Adrenal gland (tissue), 9 donors: ENCODE measurements at regions not wholly inside any gene's neighbourhood (a gene's known extent, or its start where the extent isn't known, plus 50 kb on each side); places are given as distances from the start of the nearest gene placed in this dataset.

Source experiments
- DNase-seq, 7 donors: peaks; one replicate each; pipeline ENCODE4 v3.0.0-alpha.2; 2019 to 2020
- H3K27ac ChIP-seq, 5 donors: fragments of 200-600 bp; sonication (generic) in 4 of 5; 1 replicate in 3 of 5; 2 replicates in 2 of 5; pipeline versions ENCODE4 v1.5.1 to v1.8.0; 2016 to 2020; ENCODE audit warnings: mild to moderate bottlenecking in 1 of 5
- H3K27me3 ChIP-seq: fragments of 200-600 bp; 2 replicates; pipeline ENCODE4 v1.8.0; 2021
- H3K36me3 ChIP-seq, 2 donors: fragments of 200-600 bp; replicated peaks in 1 of 2; 1 replicate in 1 of 2; 2 replicates in 1 of 2; pipeline versions ENCODE4 v1.5.1 to v1.8.0; 2018 to 2022
- H3K4me1 ChIP-seq, 2 donors: fragments of 200-600 bp; replicated peaks in 1 of 2; 1 replicate in 1 of 2; 2 replicates in 1 of 2; pipeline versions ENCODE4 v1.5.1 to v1.8.0; 2018 to 2021
- H3K4me3 ChIP-seq, 4 donors: fragments of 200-600 bp; sonication (generic) in 3 of 4; one replicate each; pipeline ENCODE4 v1.5.1; 2016 to 2018
- H3K9me3 ChIP-seq, 3 donors: fragments of 200-600 bp; sonication (generic) in 1 of 3; replicated peaks in 1 of 3; 1 replicate in 2 of 3; 2 replicates in 1 of 3; pipeline versions ENCODE4 v1.5.1 to v1.8.0; 2016 to 2021
- CTCF ChIP-seq, 6 experiments: fragments of 450-650 bp in 4 of 6; fragments of 200-600 bp in 2 of 6; sonication (generic) in 1 of 6; IDR thresholded peaks; 1 replicate in 5 of 6; 2 replicates in 1 of 6; pipeline versions ENCODE4 v1.5.1 to v1.8.0; 2016 to 2021; ENCODE audit warnings: antibody characterized with exemption in 6 of 6, mild to moderate bottlenecking in 2 of 6, moderate library complexity in 1 of 6
- POLR2A ChIP-seq, 2 donors: fragments of 450-650 bp; IDR thresholded peaks; one replicate each; pipeline ENCODE4 v1.6.1; 2017; ENCODE audit warnings: antibody characterized with exemption in 2 of 2, mild to moderate bottlenecking in 2 of 2, moderate library complexity in 1 of 2
- WGBS, 4 donors: extraction: QIAGEN DNeasy Blood & Tissue Kit in 2 of 4; methylation state at CpG; one replicate each; pipeline versions ENCODE4 v1.1.5 to v1.1.7; 2013 to 2017; 5-methylcytosine and 5-hydroxymethylcytosine counted together
- intact Hi-C, 2 donors: fragments of 100-400 bp; cut with DNase I; formaldehyde crosslinking; loops; one replicate each; pipeline versions ENCODE4 v1.14.1 to v1.15.0; 2022 to 2023
- donor health status: healthy with polysubstance abuse.
- donor health status: Bipolar disorder and iron deficiency.
- donor health status: DM: yes; HTN: yes; CAD: no.
- donor health status: DM: no; HTN: no; CAD: no.
- donor health status: DM: no; HTN: no; CAD: no.

- Histone ChIP-seq H3K27me3 (no peaks in the 10 kb centered on the region), H3K36me3 (no peaks in the 10 kb centered on the region), H3K9me3 (no peaks in the 10 kb centered on the region), H3K4me3 (no peak overlapping the region), H3K4me1 (no peaks in the 10 kb centered on the region), H3K27ac (no peak overlapping the region)
- intact Hi-C loops = no loop called here
- no peak for DNase-seq
- TF ChIP-seq CTCF (IDR thresholded peaks at IDR 0.05) = no peak
- no peak for TF ChIP-seq POLR2A (IDR thresholded peaks at IDR 0.05)
- 61 to 100% (median 79%) methylated on average over 3 to 7 of the region's 7 CpGs for whole genome bisulfite sequencing, 4 donors
Observed at GRCh38 chr5:120886351-120886860, 422.3 kb downstream of the PRR16 start.

GRCh38 chr5:120895660-120896059, 431.6 kb downstream of the PRR16 start:
- Histone ChIP-seq H3K4me3 (no peak overlapping the region), H3K27me3 (no peaks in the 10 kb centered on the region), H3K27ac (no peak overlapping the region), H3K36me3 (no peaks in the 10 kb centered on the region), H3K4me1 (no peaks in the 10 kb centered on the region), H3K9me3 (no peaks in the 10 kb centered on the region)
- no peak for DNase-seq
- WGBS, 4 donors = 52 to 75% (median 67%) methylated on average over 2 of the region's 2 CpGs
- intact Hi-C loops = no loop called here
- TF ChIP-seq POLR2A (IDR thresholded peaks at IDR 0.05) = no peak
- TF ChIP-seq CTCF (IDR thresholded peaks at IDR 0.05) = no peak

GRCh38 chr5:120901199-120901598, 437.1 kb downstream of the PRR16 start:
- intact Hi-C loops = no loop called here

GRCh38 chr5:120907953-120908352, 443.9 kb downstream of the PRR16 start:
- no peak for TF ChIP-seq CTCF (IDR thresholded peaks at IDR 0.05)
- TF ChIP-seq POLR2A (IDR thresholded peaks at IDR 0.05) = no peak
- no peaks in the 10 kb centered on the region for H3K27me3 ChIP-seq
- 79 to 92% (median 87%) methylated on average over 1 of the region's 1 CpG for WGBS, 4 donors

More at GRCh38 chr5:120901199-120901598, 437.1 kb downstream of the PRR16 start:
- Histone ChIP-seq H3K9me3 (no peaks in the 10 kb centered on the region), H3K36me3 (no peaks in the 10 kb centered on the region), H3K4me1 (no peaks in the 10 kb centered on the region), H3K27me3 (no peaks in the 10 kb centered on the region), H3K4me3 (no peak overlapping the region), H3K27ac (no peak overlapping the region)
- DNase-seq = no peak
- no peak for TF ChIP-seq CTCF (IDR thresholded peaks at IDR 0.05)
- TF ChIP-seq POLR2A (IDR thresholded peaks at IDR 0.05) = no peak
- WGBS, 4 donors = 64 to 96% (median 77%) methylated on average over 1 of the region's 1 CpG

More at GRCh38 chr5:120907953-120908352, 443.9 kb downstream of the PRR16 start:
- Histone ChIP-seq H3K4me3 (no peak overlapping the region), H3K27ac (no peak overlapping the region), H3K36me3 (no peaks in the 10 kb centered on the region), H3K4me1 (no peaks in the 10 kb centered on the region), H3K9me3 (no peaks in the 10 kb centered on the region)
- DNase-seq = no peak
- intact Hi-C loops = no loop called here
